H1 (cell line): ENCODE measurements at regions not wholly inside any gene's neighbourhood (a gene's known extent, or its start where the extent isn't known, plus 50 kb on each side); places are given as distances from the start of the nearest gene placed in this dataset.

Source experiments
- CTCF ChIA-PET: fragments of 300-600 bp; sonication (Branson Sonifier 250); formaldehyde crosslinking; loops from one replicate; lab custom pipeline; 2021; ENCODE audit not compliant: partially characterized antibody; lab: Charles Lee
- POLR2A ChIA-PET: fragments of 300-600 bp; sonication (Branson Sonifier 250); formaldehyde crosslinking; loops from one replicate; lab custom pipeline; 2021; ENCODE audit warnings: inconsistent platforms; ENCODE audit not compliant: partially characterized antibody; lab: Charles Lee
- DNase-seq, 2 experiments: peaks; one replicate each; pipeline versions ENCODE4 v3.0.0 to v3.0.0-alpha.2; 2010 to 2022; ENCODE audit warnings: low spot score in 2 of 2, low read depth in 1 of 2, mixed read lengths in 1 of 2
- FAIRE-seq: peaks from 2 replicates; lab custom pipeline; 2011; peaks lifted over from hg19 to GRCh38; lab: Jason Lieb, UNC
- H2AFZ ChIP-seq: 2 replicates; pipeline ENCODE4 v1.8.1; 2012; ENCODE audit warnings: low read length, inconsistent platforms
- H2AK5ac ChIP-seq: 2 replicates; pipeline ENCODE4 v1.6.1; 2013; ENCODE audit warnings: low read depth, low read length
- H2BK120ac ChIP-seq: replicated peaks from 2 replicates; pipeline ENCODE3; 2013; ENCODE audit warnings: low read depth, low read length, inconsistent platforms
- H2BK12ac ChIP-seq: 2 replicates; pipeline ENCODE4 v1.6.1; 2013; ENCODE audit warnings: low read depth, low read length
- H2BK15ac ChIP-seq: 2 replicates; pipeline ENCODE4 v1.6.1; 2013; ENCODE audit warnings: low read length
- H2BK20ac ChIP-seq: 2 replicates; pipeline ENCODE4 v1.6.1; 2013; ENCODE audit warnings: low read length
- H2BK5ac ChIP-seq: 2 replicates; pipeline ENCODE4 v1.6.1; 2013; ENCODE audit warnings: low read depth, low read length
- H3K14ac ChIP-seq: 2 replicates; pipeline ENCODE4 v1.6.1; 2013; ENCODE audit warnings: inconsistent platforms; ENCODE audit not compliant: insufficient read length
- H3K18ac ChIP-seq: 2 replicates; pipeline ENCODE4 v1.6.1; 2013; ENCODE audit warnings: low read length; ENCODE audit errors: extremely low read depth
- H3K23ac ChIP-seq: 2 replicates; pipeline ENCODE4 v1.6.1; 2013; ENCODE audit warnings: inconsistent platforms; ENCODE audit not compliant: insufficient read length
- H3K23me2 ChIP-seq: 2 replicates; pipeline ENCODE4 v1.6.1; 2013; ENCODE audit warnings: low read depth, low read length
- H3K27ac ChIP-seq: 2 replicates; pipeline ENCODE4 v1.6.1; 2011; ENCODE audit warnings: low read depth, low read length, inconsistent platforms
- H3K27me3 ChIP-seq, 4 experiments: replicated peaks in 1 of 4; 1 replicate in 1 of 4; 2 replicates in 3 of 4; pipeline versions ENCODE4 v1.6.1 to v1.8.1; 2011 to 2013; ENCODE audit warnings: low read length in 3 of 4, mild to moderate bottlenecking in 3 of 4, inconsistent platforms in 2 of 4, mixed read lengths in 2 of 4, moderate library complexity in 1 of 4; ENCODE audit not compliant: control insufficient read depth in 3 of 4, insufficient read depth in 3 of 4; ENCODE audit errors: extremely low read depth in 1 of 4
- H3K36me3 ChIP-seq, 4 experiments: 2 replicates each; pipeline versions ENCODE4 v1.6.1 to v1.8.1; 2011 to 2013; ENCODE audit warnings: mild to moderate bottlenecking in 4 of 4, low read length in 3 of 4, moderate library complexity in 2 of 4, control low read depth in 1 of 4, inconsistent platforms in 1 of 4; ENCODE audit not compliant: insufficient read depth in 4 of 4, control insufficient read depth in 2 of 4
- H3K4ac ChIP-seq: replicated peaks from 2 replicates; pipeline ENCODE3; 2013; ENCODE audit warnings: low read length, low read depth, mixed read lengths, inconsistent platforms; ENCODE audit not compliant: insufficient read length
- H3K4me1 ChIP-seq, 4 experiments: replicated peaks in 1 of 4; 1 replicate in 1 of 4; 2 replicates in 3 of 4; pipeline versions ENCODE4 v1.6.1 to v1.8.1; 2011 to 2013; ENCODE audit warnings: low read length in 3 of 4, inconsistent platforms in 2 of 4, mixed read lengths in 1 of 4; ENCODE audit not compliant: insufficient read depth in 4 of 4, control insufficient read depth in 3 of 4
- H3K4me2 ChIP-seq, 2 experiments: 2 replicates each; pipeline versions ENCODE4 v1.6.1 to v1.8.1; 2011 to 2013; ENCODE audit warnings: low read depth in 2 of 2, low read length in 2 of 2, control low read depth in 1 of 2, inconsistent platforms in 1 of 2, mild to moderate bottlenecking in 1 of 2; ENCODE audit not compliant: insufficient read depth in 1 of 2
- H3K4me3 ChIP-seq, 4 experiments: fragments of 200-600, 300-600 bp in 1 of 4; sonication (generic), shearing (Covaris generic), sonication (Bioruptor Twin) in 1 of 4; 2 replicates each; pipeline versions ENCODE4 v1.5.1 to v1.8.1; 2011 to 2016; ENCODE audit warnings: low read length in 4 of 4, low read depth in 3 of 4, control low read depth in 2 of 4, inconsistent platforms in 2 of 4, mild to moderate bottlenecking in 2 of 4, mixed read lengths in 1 of 4, moderate library complexity in 1 of 4; ENCODE audit not compliant: insufficient read depth in 2 of 4; ENCODE audit errors: extremely low read depth in 1 of 4
- H3K56ac ChIP-seq: replicated peaks from 2 replicates; pipeline ENCODE3; 2013; ENCODE audit warnings: low read depth, mild to moderate bottlenecking, mixed read lengths, low read length, inconsistent platforms; ENCODE audit not compliant: insufficient read length
- H3K79me1 ChIP-seq: 2 replicates; pipeline ENCODE4 v1.6.1; 2013; ENCODE audit warnings: low read depth, low read length, control low read depth
- H3K79me2 ChIP-seq, 2 experiments: 2 replicates each; pipeline versions ENCODE4 v1.6.1 to v1.8.1; 2012 to 2013; ENCODE audit warnings: low read length in 2 of 2, mild to moderate bottlenecking in 2 of 2, inconsistent platforms in 1 of 2; ENCODE audit not compliant: insufficient read depth in 2 of 2, control insufficient read depth in 1 of 2
- H3K9ac ChIP-seq, 4 experiments: replicated peaks in 1 of 4; 1 replicate in 1 of 4; 2 replicates in 3 of 4; pipeline versions ENCODE4 v1.6.1 to v1.8.1; 2011 to 2013; ENCODE audit warnings: low read depth in 3 of 4, low read length in 3 of 4, control low read depth in 2 of 4, mild to moderate bottlenecking in 2 of 4, moderate library complexity in 2 of 4, inconsistent platforms in 1 of 4; ENCODE audit errors: extremely low read depth in 1 of 4
- H3K9me3 ChIP-seq, 2 experiments: 2 replicates each; pipeline versions ENCODE4 v1.6.1 to v1.8.1; 2012 to 2013; ENCODE audit warnings: mild to moderate bottlenecking in 2 of 2, moderate library complexity in 2 of 2, control low read depth in 1 of 2, inconsistent platforms in 1 of 2, low read depth in 1 of 2, low read length in 1 of 2, mixed read lengths in 1 of 2; ENCODE audit not compliant: insufficient read depth in 2 of 2
- H4K20me1 ChIP-seq, 2 experiments: replicated peaks in 1 of 2; 2 replicates each; pipeline versions ENCODE3 to v1.8.1; 2011 to 2013; ENCODE audit warnings: inconsistent platforms in 2 of 2, low read length in 2 of 2, mild to moderate bottlenecking in 1 of 2; ENCODE audit not compliant: insufficient read depth in 2 of 2, control insufficient read depth in 1 of 2
- H4K5ac ChIP-seq: 2 replicates; pipeline ENCODE4 v1.6.1; 2013; ENCODE audit warnings: low read length, low read depth, mixed read lengths, inconsistent platforms; ENCODE audit not compliant: insufficient read length
- H4K8ac ChIP-seq: 2 replicates; pipeline ENCODE4 v1.8.0; 2013; ENCODE audit warnings: mild to moderate bottlenecking, moderate library complexity, low read length, inconsistent platforms; ENCODE audit not compliant: insufficient read depth; ENCODE audit errors: extremely low read depth
- H4K91ac ChIP-seq: replicated peaks from 2 replicates; pipeline ENCODE3; 2013; ENCODE audit warnings: low read length, mixed read lengths, inconsistent platforms; ENCODE audit not compliant: insufficient read length
- BACH1 ChIP-seq: IDR thresholded peaks from 2 replicates; pipeline ENCODE4 v1.6.1; 2012; ENCODE audit warnings: low read length, improper control_type of control experiment
- CBX8 ChIP-seq: fragments of 300-800, 300-1000 bp; sonication (generic); IDR thresholded peaks from 2 replicates; pipeline ENCODE4 v1.7.1; 2016; ENCODE audit warnings: low read depth, low read length, borderline replicate concordance
- CEBPB ChIP-seq: IDR thresholded peaks from 2 replicates; pipeline ENCODE4 v1.6.1; 2012; ENCODE audit warnings: low read depth, low read length
- CTBP2 ChIP-seq: IDR thresholded peaks from 2 replicates; pipeline ENCODE4 v1.7.0; 2011; ENCODE audit warnings: borderline replicate concordance, mild to moderate bottlenecking, moderate library complexity, mixed read lengths, low read length; ENCODE audit not compliant: insufficient read depth, insufficient read length
- GTF2F1 ChIP-seq: IDR thresholded peaks from 2 replicates; pipeline ENCODE4 v1.6.1; 2012; ENCODE audit warnings: low read depth, low read length, improper control_type of control experiment, borderline replicate concordance
- KDM5A ChIP-seq: fragments of 200-600 bp; IDR thresholded peaks from 2 replicates; pipeline ENCODE4 v1.7.1; 2012; ENCODE audit warnings: mild to moderate bottlenecking, low read length, inconsistent platforms, mixed read lengths
- PHF8 ChIP-seq: fragments of 200-600 bp; sonication (generic); conservative IDR thresholded peaks from 2 replicates; pipeline ENCODE4 v1.7.1; 2012; ENCODE audit warnings: low read depth, mild to moderate bottlenecking, inconsistent platforms, low read length, moderate library complexity
- RXRA ChIP-seq: IDR thresholded peaks from 2 replicates; pipeline ENCODE4 v1.6.1; 2011; ENCODE audit warnings: low read depth, mild to moderate bottlenecking, low read length, moderate library complexity; ENCODE audit not compliant: insufficient read depth
- SAP30 ChIP-seq: fragments of 300-600 bp; sonication (generic); IDR thresholded peaks from 2 replicates; pipeline ENCODE4 v1.7.1; 2012; ENCODE audit warnings: low read length, moderate library complexity, mild to moderate bottlenecking, inconsistent platforms; ENCODE audit not compliant: insufficient read depth, insufficient replicate concordance
- SP1 ChIP-seq: IDR thresholded peaks from 2 replicates; pipeline ENCODE4 v1.6.1; 2011; ENCODE audit warnings: low read depth, low read length
- SRF ChIP-seq: IDR thresholded peaks from 2 replicates; pipeline ENCODE4 v1.6.1; 2011; ENCODE audit warnings: mild to moderate bottlenecking, low read depth, low read length, moderate library complexity
- WGBS, 2 experiments: shearing (Covaris generic) in 1 of 2; methylation state at CpG; one replicate each; pipeline versions ENCODE4 v1.1.6 to v1.1.7; 2013 to 2015; ENCODE audit warnings: low lambda C conversion rate in 2 of 2, mixed read lengths in 2 of 2, inconsistent platforms in 1 of 2, low coverage in 1 of 2, missing lambda C conversion rate in 1 of 2; ENCODE audit not compliant: insufficient replicate concordance in 2 of 2, insufficient coverage in 1 of 2, insufficient read length in 1 of 2; ENCODE audit errors: extremely low coverage in 1 of 2, missing lambda C conversion rate in 1 of 2; 5-methylcytosine and 5-hydroxymethylcytosine counted together

GRCh38 chr11:34566208-34566551, 52.6 kb upstream of the ELF5 start:
- Histone ChIP-seq H2BK5ac (no peak overlapping the region), H3K9ac (no peak overlapping the region), H3K4me1 (0 out of 7 replicates have a peak, but pooled peaks cover 0 to 2% (median 0%) of the 10 kb centered on the region in 4 experiments), H3K27me3 (no peaks in the 10 kb centered on the region), H3K14ac (no peak overlapping the region), H2AFZ (no peak overlapping the region), H3K23ac (no peak overlapping the region), H3K23me2 (no peaks in the 10 kb centered on the region), H3K79me2 (no peaks in the 10 kb centered on the region), H3K36me3 (no peaks in the 10 kb centered on the region), H4K5ac (no peak overlapping the region), H2BK20ac (no peak overlapping the region), H3K27ac (no peak overlapping the region), H2BK12ac (no peak overlapping the region), H2BK120ac (no peak overlapping the region), H3K9me3 (no peaks in the 10 kb centered on the region), H3K4me2 (no peak overlapping the region), H4K20me1 (no peaks in the 10 kb centered on the region), H2AK5ac (no peak overlapping the region), H3K4me3 (no peak overlapping the region), H3K79me1 (no peaks in the 10 kb centered on the region), H3K4ac (no peak overlapping the region), H4K8ac (no peak overlapping the region), H4K91ac (no peak overlapping the region), H2BK15ac (no peak overlapping the region), H3K18ac (no peak overlapping the region), H3K56ac (no peak overlapping the region)
- DNase-seq (no peak), FAIRE-seq (no peak)
- ChIA-PET CTCF (interaction anchor here (0.6 to 5.4 kb wide), 34 partner anchors 8 to 827 kb away, joined by 3 to 39 read pairs (median 5); partner anchors contain the start of gene ELF5), POLR2A (no interaction called here)
- 92% methylated on average over 3 of the region's 3 CpGs; no CpG with 5 or more reads in 1 of the 2 experiments for WGBS, 2 experiments
- no peak for TF ChIP-seq RXRA
- no peak for TF ChIP-seq KDM5A
- no peak for TF ChIP-seq SAP30
- TF ChIP-seq CTBP2: no peak
- no peak for TF ChIP-seq BACH1
- TF ChIP-seq SP1: no peak
- no peak for TF ChIP-seq GTF2F1
- no peak for TF ChIP-seq SRF
- TF ChIP-seq PHF8: no peak
- no peak for TF ChIP-seq CBX8
- TF ChIP-seq CEBPB: no peak
